NCI-H82 treated with DMSO at 0.1 percent for 48 hours (cell line): ENCODE measurements at regions not wholly inside any gene's neighbourhood (a gene's known extent, or its start where the extent isn't known, plus 50 kb on each side); places are given as distances from the start of the nearest gene placed in this dataset.

ENCODE experiments used
- DNase-seq: peaks from one replicate; lab custom pipeline; 2025; ENCODE audit not compliant: unreplicated experiment; lab: John Stamatoyannopoulos, UW

DNA sequence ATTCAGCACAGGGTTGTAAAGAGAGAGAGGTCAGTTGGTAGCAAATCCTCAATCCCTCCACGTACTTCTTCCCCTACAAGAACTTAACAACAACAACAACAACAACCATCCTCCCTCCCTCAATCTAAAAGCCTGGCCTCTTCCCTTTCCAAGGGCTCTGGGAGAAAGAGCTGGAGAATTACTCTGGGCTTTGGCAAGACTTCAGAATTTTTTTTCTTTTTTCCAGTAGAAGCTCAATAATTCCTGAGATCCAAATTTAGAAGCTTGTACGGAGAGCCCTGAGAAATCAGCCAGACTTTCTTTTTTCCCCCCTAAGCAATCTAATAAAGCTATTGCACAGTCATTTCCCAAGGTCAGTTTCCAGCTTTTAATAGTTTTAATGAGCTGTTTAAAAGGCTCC, 95.8 kb upstream of the CACNA2D3 start:
- no peak for DNase-seq

- no peak for DNase-seq
Measured at GRCh38 chr3:54021071-54021470, 101.3 kb upstream of the CACNA2D3 start.

GRCh38 chr3:54020436-54020835, 101.9 kb upstream of the CACNA2D3 start:
- DNase-seq, result no peak

GRCh38 chr3:54014067-54014466, 108.3 kb upstream of the CACNA2D3 start:
- DNase-seq, result no peak

- no peak for DNase-seq
Measured at GRCh38 chr3:54008744-54009143, 113.6 kb upstream of the CACNA2D3 start.

DNA sequence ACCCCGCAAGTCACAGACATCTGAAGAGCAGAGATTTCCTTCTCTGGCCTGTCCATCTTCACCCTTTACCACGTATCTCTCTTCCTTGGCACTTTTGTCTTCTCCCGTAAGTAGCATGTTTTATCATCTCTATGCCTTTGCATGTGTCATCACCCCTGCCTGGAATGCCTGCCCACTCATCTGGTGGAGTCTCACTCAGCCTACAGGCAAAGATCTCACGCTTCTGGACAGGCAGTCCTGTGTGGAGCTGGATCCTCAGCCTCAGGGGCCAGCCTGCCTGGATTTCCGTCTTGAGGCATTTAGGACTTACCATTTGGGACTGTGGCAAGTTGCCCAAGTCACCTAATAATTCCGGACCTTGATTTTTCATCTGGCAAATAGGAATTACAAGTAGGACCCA, 114.3 kb upstream of the CACNA2D3 start:
- no peak for DNase-seq

DNA sequence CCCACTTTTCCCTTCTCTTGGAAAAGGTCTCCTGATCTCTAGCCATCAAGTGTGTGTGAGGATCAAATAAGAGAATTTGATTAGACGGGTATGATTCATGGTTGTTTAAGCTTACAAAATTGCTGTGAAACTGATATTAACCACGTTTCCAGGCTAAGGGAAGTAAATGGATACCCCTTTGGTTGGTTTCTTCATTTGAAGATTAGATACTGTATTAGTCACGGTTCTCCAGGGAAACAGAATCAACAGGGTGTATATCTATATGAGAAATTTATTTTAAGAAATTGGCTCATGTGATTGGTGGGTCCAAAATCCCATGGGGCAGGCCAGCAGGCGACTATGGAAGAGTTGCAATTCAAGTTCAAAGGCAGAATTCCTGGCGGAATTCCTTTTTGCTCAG, 112.7 kb upstream of the SELENOK start:
- DNase-seq, result no peak

GRCh38 chr3:54003136-54003535, 111.5 kb upstream of the SELENOK start:
- DNase-seq, result no peak

DNA sequence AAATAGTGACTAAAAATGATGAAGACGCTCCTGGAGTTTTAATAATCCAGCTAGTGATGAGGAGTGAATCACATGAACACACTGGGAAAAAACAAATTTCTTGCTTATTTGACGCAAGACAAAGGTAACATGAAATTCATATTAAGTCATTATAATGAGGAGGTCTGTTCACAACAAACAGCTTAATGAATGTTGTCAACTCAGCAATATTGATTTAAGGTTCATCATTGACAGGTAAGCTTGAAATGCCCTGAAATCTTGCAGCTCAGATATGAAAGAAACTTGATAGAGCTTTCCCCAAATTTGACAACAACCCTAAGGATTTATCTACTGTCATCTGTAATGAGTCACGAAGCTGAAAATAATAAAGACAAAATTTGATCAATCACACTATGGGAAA, 108.1 kb upstream of the SELENOK start:
- DNase-seq, result no peak

GRCh38 chr3:53998980-53999379, 107.3 kb upstream of the SELENOK start:
- no peak for DNase-seq

DNA sequence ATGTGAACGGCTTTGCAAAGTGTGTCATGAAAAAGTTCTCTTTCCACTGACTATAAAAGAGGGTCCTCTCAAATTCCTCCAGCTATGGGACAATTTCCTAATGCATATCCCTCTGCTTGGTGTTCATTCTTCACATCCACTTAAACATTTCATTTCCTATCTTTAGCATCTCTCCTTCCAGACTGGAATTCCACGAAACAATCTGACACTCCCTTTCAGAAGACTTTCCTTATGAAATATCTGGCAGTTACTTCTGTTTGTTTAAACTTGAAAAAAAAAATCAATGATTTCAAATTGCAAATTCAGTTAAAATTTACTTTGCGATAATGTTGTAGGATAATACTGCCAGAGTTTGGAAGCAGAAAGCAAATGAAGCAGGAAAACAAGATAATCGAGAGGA, 105.8 kb upstream of the SELENOK start:
- no peak for DNase-seq

GRCh38 chr3:53996141-53996874, 104.6 kb upstream of the SELENOK start:
- DNase-seq, result no peak

- no peak for DNase-seq
Measured at GRCh38 chr3:53994986-53995603, 103.4 kb upstream of the SELENOK start.

DNA sequence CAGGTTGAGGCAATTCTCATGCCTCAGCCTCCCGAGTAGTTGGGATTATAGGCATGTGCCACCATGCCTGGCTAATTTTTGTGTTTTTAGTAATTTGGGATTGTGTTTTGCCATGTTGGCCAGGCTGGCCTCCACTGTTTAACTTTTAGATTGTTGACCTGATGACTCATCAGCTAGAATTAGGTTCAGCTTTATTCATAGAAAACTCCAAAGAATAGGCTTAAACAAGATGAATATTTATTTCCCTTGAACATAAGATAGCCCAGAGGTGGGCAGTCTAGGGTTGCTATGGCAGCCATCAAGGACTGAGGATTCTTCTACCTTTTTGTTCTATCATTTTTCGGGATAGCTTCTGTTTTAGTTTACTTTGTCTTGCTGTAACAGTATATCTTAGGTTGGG, 99.6 kb upstream of the SELENOK start:
- DNase-seq, result no peak

GRCh38 chr3:53989946-53990345, 98.3 kb upstream of the SELENOK start:
- no peak for DNase-seq

- DNase-seq, result no peak
Measured at GRCh38 chr3:53989451-53989850, 97.8 kb upstream of the SELENOK start.

DNA sequence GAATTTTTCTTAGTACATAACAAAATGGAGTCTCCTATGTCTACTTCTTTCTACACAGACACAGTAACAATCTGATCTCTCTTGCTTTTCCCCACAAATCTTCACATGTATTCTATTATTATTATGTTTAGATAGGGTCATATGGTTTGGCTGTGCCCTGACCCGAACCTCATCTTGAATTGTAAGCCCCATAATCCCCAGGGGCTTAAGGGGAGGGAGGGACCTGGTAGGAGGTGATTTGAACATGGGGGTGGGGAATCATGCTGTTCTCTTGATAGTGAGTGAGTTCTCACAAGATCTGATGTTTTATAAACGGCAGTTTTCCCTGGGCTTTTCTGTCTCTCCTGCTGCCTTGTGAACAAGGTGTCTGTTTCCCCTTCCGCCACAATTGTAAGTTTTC, 86.7 kb upstream of the SELENOK start:
- peak; percentile 83 for DNase-seq

DNA sequence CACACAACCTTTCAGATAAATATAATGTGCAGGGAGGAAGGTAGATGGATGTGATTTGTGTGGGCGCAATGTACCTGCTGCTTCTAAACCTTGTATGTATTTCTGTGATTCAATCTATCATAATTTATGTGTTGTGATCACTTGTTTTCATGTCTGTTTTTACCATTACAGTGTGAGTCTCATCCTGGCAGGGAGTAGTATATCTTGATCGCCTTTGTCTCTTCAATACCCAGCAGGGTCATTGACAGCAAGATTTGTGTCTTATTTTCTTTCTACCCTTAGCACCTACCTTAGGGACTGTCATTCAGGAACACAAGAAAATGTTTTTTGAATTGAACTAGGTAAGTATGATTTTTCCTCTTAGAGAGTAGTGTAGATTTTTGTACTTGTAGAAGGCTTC, 83.7 kb upstream of the SELENOK start:
- no peak for DNase-seq

DNA sequence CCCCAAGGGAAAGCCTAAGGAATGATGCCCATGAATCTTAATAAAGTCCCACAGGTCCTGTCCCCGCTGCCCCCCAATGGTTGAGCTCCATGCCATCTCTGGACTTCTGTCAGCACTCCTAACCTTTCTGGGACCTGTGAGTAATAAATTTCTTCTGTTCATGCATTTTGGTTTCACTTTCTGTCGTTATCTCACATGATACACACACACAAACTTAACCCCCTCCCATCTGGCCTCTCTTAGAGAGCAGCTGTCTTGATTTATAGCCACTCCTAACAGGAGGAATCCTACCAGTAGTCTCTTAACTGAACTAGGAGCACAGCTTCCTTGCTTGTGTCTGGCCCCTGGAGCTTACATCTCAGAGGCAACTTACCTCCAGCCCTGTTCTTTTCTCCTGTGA, 82.7 kb upstream of the SELENOK start:
- peak; percentile 6 for DNase-seq

GRCh38 chr3:53973905-53974304, 82.2 kb upstream of the SELENOK start:
- DNase-seq, result no peak

GRCh38 chr3:53970661-53971060, 79.0 kb upstream of the SELENOK start:
- no peak for DNase-seq

DNA sequence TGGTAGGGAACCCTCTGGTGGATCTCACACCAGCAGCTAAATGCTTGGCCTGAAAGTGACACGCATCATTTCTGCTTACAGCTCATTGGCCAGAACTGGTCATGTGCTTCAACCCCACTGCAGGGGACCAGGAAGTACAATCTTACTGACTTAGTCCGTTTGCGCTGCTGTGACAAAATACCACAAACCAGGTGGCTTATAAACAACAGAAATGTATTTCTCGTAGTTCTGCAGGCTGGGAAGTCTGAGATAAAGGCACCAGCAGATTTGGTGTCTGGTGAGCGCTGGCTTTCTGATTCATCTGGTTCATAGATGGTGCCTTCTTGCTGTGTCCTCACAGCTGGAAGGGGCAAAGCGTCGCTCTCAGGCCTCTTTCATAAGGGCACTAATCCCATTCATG, 77.4 kb upstream of the SELENOK start:
- DNase-seq, result no peak

GRCh38 chr3:53965291-53965690, 73.6 kb upstream of the SELENOK start:
- DNase-seq, result no peak
